GM18499 (cell line): ENCODE measurements at regions not wholly inside any gene's neighbourhood (a gene's known extent, or its start where the extent isn't known, plus 50 kb on each side); places are given as distances from the start of the nearest gene placed in this dataset.
A peak's percentile ranks its signal among the peaks of the same experiment; 100 is the strongest.

Experiments used
- ATAC-seq: cut with Tn5 transposase; IDR thresholded peaks from one replicate; pipeline ENCODE4 v1.9.1; 2021; ENCODE audit warnings: moderate number of reproducible peaks; ENCODE audit not compliant: insufficient read depth, unreplicated experiment

- no peak for ATAC-seq
Measured at GRCh38 chr11:32313477-32313876, 121.9 kb downstream of the WT1 start.

GRCh38 chr11:32315121-32315520 is 120.2 kb downstream of the WT1 start:
- no peak for ATAC-seq

GRCh38 chr11:32316232-32316631 is 119.1 kb downstream of the WT1 start:
- ATAC-seq: peak; percentile 53

- no peak for ATAC-seq
Measured at GRCh38 chr11:32316858-32317642, 118.3 kb downstream of the WT1 start.

GRCh38 chr11:32317643-32318042 is 117.7 kb downstream of the WT1 start:
- ATAC-seq: no peak

- ATAC-seq: no peak
Measured at GRCh38 chr11:32318071-32319055, 117.0 kb downstream of the WT1 start.

- no peak for ATAC-seq
Measured at GRCh38 chr11:32323814-32324130, 111.6 kb downstream of the WT1 start.

- no peak for ATAC-seq
Measured at GRCh38 chr11:32325187-32325586, 110.2 kb downstream of the WT1 start.

- no peak for ATAC-seq
Measured at GRCh38 chr11:32325725-32326124, 109.6 kb downstream of the WT1 start.

GRCh38 chr11:32326522-32326921 is 108.8 kb downstream of the WT1 start:
- no peak for ATAC-seq

- no peak for ATAC-seq
Measured at GRCh38 chr11:32328392-32328791, 106.9 kb downstream of the WT1 start.

- ATAC-seq: no peak
Measured at GRCh38 chr11:32331098-32331497, 104.2 kb downstream of the WT1 start.

- ATAC-seq: no peak
Measured at GRCh38 chr11:32331792-32332191, 103.5 kb downstream of the WT1 start.

GRCh38 chr11:32332990-32333319 is 102.4 kb downstream of the WT1 start:
- no peak for ATAC-seq

- no peak for ATAC-seq
Measured at GRCh38 chr11:32333320-32333991, 101.9 kb downstream of the WT1 start.

- no peak for ATAC-seq
Measured at GRCh38 chr11:32334822-32335221, 100.5 kb downstream of the WT1 start.
